ENCODE measurements at regions not wholly inside any gene's neighbourhood (a gene's known extent, or its start where the extent isn't known, plus 50 kb on each side); places are given as distances from the start of the nearest gene placed in this dataset.
"Not testable (repeated sequence)": the region's sequence is repeated elsewhere in the genome, so short reads cannot be mapped to it uniquely, and the experiment has no call there.

- H3K9me3 ChIP-seq (ENCODE audit: low read length), result no peaks in the 10 kb centered on the region
- TF ChIP-seq EZH2 (IDR thresholded peaks at IDR 0.05; ENCODE audit: borderline replicate concordance, low read length), result no peak
- no peak for TF ChIP-seq CTCF (IDR thresholded peaks at IDR 0.05; ENCODE audit: low read length)
- H3K9ac ChIP-seq (ENCODE audit: low read length), result no peak overlapping the region
- no peaks in the 10 kb centered on the region for H3K27me3 ChIP-seq (ENCODE audit: insufficient read depth, low read length)
- H3K4me1 ChIP-seq (ENCODE audit: insufficient read depth, low read length, severe bottlenecking), result peaks cover 4% of the 10 kb centered on the region
- H3K9me2 ChIP-seq (ENCODE audit: low read depth, low read length), result no peaks in the 10 kb centered on the region
- H3K27ac ChIP-seq (ENCODE audit: low read depth, low read length, poor library complexity, severe bottlenecking), result no peak overlapping the region
- H3K4me2 ChIP-seq (ENCODE audit: low read length), result no peak overlapping the region
- H3F3A ChIP-seq (ENCODE audit: insufficient read depth, low read length), result no peaks in the 10 kb centered on the region
- H3K79me2 ChIP-seq (ENCODE audit: insufficient read depth, low read length), result no peaks in the 10 kb centered on the region
- H4K20me1 ChIP-seq (ENCODE audit: insufficient read depth, low read length), result no peaks in the 10 kb centered on the region
- no peak overlapping the region for H2AFZ ChIP-seq (ENCODE audit: low read length)
- no peak overlapping the region for H3K4me3 ChIP-seq (ENCODE audit: low read depth, low read length, poor library complexity, severe bottlenecking)
- no peaks in the 10 kb centered on the region for H3K36me3 ChIP-seq (ENCODE audit: insufficient read depth, low read length)
Observed at GRCh38 chr18:67455890-67456501, 60.5 kb downstream of the DSEL start.

- Histone ChIP-seq H2AFZ (ENCODE audit: low read length) (no peak overlapping the region), H4K20me1 (ENCODE audit: insufficient read depth, low read length) (no peaks in the 10 kb centered on the region)
Observed at GRCh38 chr18:67453901-67454300, 62.6 kb downstream of the DSEL start.

GRCh38 chr18:67451960-67452359 is 64.6 kb downstream of the DSEL start:
- H3K4me3 ChIP-seq (ENCODE audit: low read depth, low read length, poor library complexity, severe bottlenecking), result no peak overlapping the region
- H3F3A ChIP-seq (ENCODE audit: insufficient read depth, low read length), result no peaks in the 10 kb centered on the region
- no peak overlapping the region for H3K4me2 ChIP-seq (ENCODE audit: low read length)
- no peaks in the 10 kb centered on the region for H3K9me3 ChIP-seq (ENCODE audit: low read length)
- H3K9ac ChIP-seq (ENCODE audit: low read length), result no peak overlapping the region
- H3K27me3 ChIP-seq (ENCODE audit: insufficient read depth, low read length), result no peaks in the 10 kb centered on the region
- H3K36me3 ChIP-seq (ENCODE audit: insufficient read depth, low read length), result no peaks in the 10 kb centered on the region
- peaks cover 4% of the 10 kb centered on the region for H3K4me1 ChIP-seq (ENCODE audit: insufficient read depth, low read length, severe bottlenecking)
- no peaks in the 10 kb centered on the region for H3K79me2 ChIP-seq (ENCODE audit: insufficient read depth, low read length)
- TF ChIP-seq CTCF (IDR thresholded peaks at IDR 0.05; ENCODE audit: low read length) (no peak), EZH2 (IDR thresholded peaks at IDR 0.05; ENCODE audit: borderline replicate concordance, low read length) (no peak)
- H3K9me2 ChIP-seq (ENCODE audit: low read depth, low read length), result no peaks in the 10 kb centered on the region
- H2AFZ ChIP-seq (ENCODE audit: low read length), result no peak overlapping the region
- H3K27ac ChIP-seq (ENCODE audit: low read depth, low read length, poor library complexity, severe bottlenecking), result no peak overlapping the region
- no peaks in the 10 kb centered on the region for H4K20me1 ChIP-seq (ENCODE audit: insufficient read depth, low read length)

More at GRCh38 chr18:67453901-67454300, 62.6 kb downstream of the DSEL start:
- Histone ChIP-seq H3K9me2 (ENCODE audit: low read depth, low read length) (no peaks in the 10 kb centered on the region), H3K9me3 (ENCODE audit: low read length) (no peaks in the 10 kb centered on the region), H3K9ac (ENCODE audit: low read length) (no peak overlapping the region), H3K27ac (ENCODE audit: low read depth, low read length, poor library complexity, severe bottlenecking) (no peak overlapping the region), H3K27me3 (ENCODE audit: insufficient read depth, low read length) (no peaks in the 10 kb centered on the region), H3K4me1 (ENCODE audit: insufficient read depth, low read length, severe bottlenecking) (peaks cover 4% of the 10 kb centered on the region), H3K36me3 (ENCODE audit: insufficient read depth, low read length) (no peaks in the 10 kb centered on the region), H3K4me2 (ENCODE audit: low read length) (no peak overlapping the region), H3F3A (ENCODE audit: insufficient read depth, low read length) (no peaks in the 10 kb centered on the region), H3K4me3 (ENCODE audit: low read depth, low read length, poor library complexity, severe bottlenecking) (no peak overlapping the region), H3K79me2 (ENCODE audit: insufficient read depth, low read length) (no peaks in the 10 kb centered on the region)
- no peak for TF ChIP-seq EZH2 (IDR thresholded peaks at IDR 0.05; ENCODE audit: borderline replicate concordance, low read length)
- TF ChIP-seq CTCF (IDR thresholded peaks at IDR 0.05; ENCODE audit: low read length), result no peak

GRCh38 chr18:67451101-67451500 is 65.4 kb downstream of the DSEL start:
- H3F3A ChIP-seq (ENCODE audit: insufficient read depth, low read length); H3K36me3 ChIP-seq (ENCODE audit: insufficient read depth, low read length); H3K27ac ChIP-seq (ENCODE audit: low read depth, low read length, poor library complexity, severe bottlenecking); H3K9me3 ChIP-seq (ENCODE audit: low read length); H3K4me2 ChIP-seq (ENCODE audit: low read length); H3K9me2 ChIP-seq (ENCODE audit: low read depth, low read length); H4K20me1 ChIP-seq (ENCODE audit: insufficient read depth, low read length); H3K9ac ChIP-seq (ENCODE audit: low read length); H3K4me1 ChIP-seq (ENCODE audit: insufficient read depth, low read length, severe bottlenecking); H3K27me3 ChIP-seq (ENCODE audit: insufficient read depth, low read length); H2AFZ ChIP-seq (ENCODE audit: low read length); H3K79me2 ChIP-seq (ENCODE audit: insufficient read depth, low read length): not testable (repeated sequence)
- peak overlapping the region; percentile 10 for H3K4me3 ChIP-seq (ENCODE audit: low read depth, low read length, poor library complexity, severe bottlenecking)
